Liver (tissue), 8 donors: ENCODE measurements at regions not wholly inside any gene's neighbourhood (a gene's known extent, or its start where the extent isn't known, plus 50 kb on each side); places are given as distances from the start of the nearest gene placed in this dataset.

Experiments used
- DNase-seq: peaks from one replicate; pipeline ENCODE4 v3.0.0-alpha.2; 2017; ENCODE audit warnings: low spot score
- H3K27ac ChIP-seq, 2 donors: one replicate each; pipeline ENCODE4 v1.7.0; 2013; ENCODE audit warnings: inconsistent platforms in 2 of 2, low read length in 2 of 2, control low read depth in 1 of 2, low read depth in 1 of 2, mild to moderate bottlenecking in 1 of 2
- H3K27me3 ChIP-seq, 4 donors: one replicate each; pipeline versions ENCODE4 v1.6.1 to v1.7.0; 2013; ENCODE audit warnings: low read length in 3 of 4, inconsistent platforms in 1 of 4, mild to moderate bottlenecking in 1 of 4, moderate library complexity in 1 of 4; ENCODE audit not compliant: control insufficient read depth in 4 of 4, insufficient read depth in 4 of 4
- H3K36me3 ChIP-seq, 4 donors: one replicate each; pipeline versions ENCODE4 v1.6.1 to v1.7.0; 2013; ENCODE audit warnings: low read length in 3 of 4, mild to moderate bottlenecking in 3 of 4, low read depth in 1 of 4, moderate library complexity in 1 of 4; ENCODE audit not compliant: control insufficient read depth in 4 of 4, insufficient read depth in 3 of 4
- H3K4me1 ChIP-seq, 4 donors: one replicate each; pipeline versions ENCODE4 v1.6.1 to v1.7.0; 2013; ENCODE audit warnings: low read length in 3 of 4, mild to moderate bottlenecking in 3 of 4, moderate library complexity in 1 of 4; ENCODE audit not compliant: control insufficient read depth in 4 of 4, insufficient read depth in 4 of 4
- H3K4me3 ChIP-seq, 3 donors: one replicate each; pipeline versions ENCODE4 v1.6.1 to v1.7.0; 2013; ENCODE audit warnings: low read length in 3 of 3, control low read depth in 1 of 3, low read depth in 1 of 3, mild to moderate bottlenecking in 1 of 3
- H3K9ac ChIP-seq, 2 donors: one replicate each; pipeline ENCODE4 v1.7.0; 2013; ENCODE audit warnings: low read length in 2 of 2, mild to moderate bottlenecking in 2 of 2, moderate library complexity in 2 of 2, control low read depth in 1 of 2, low read depth in 1 of 2
- H3K9me3 ChIP-seq, 4 donors: one replicate each; pipeline versions ENCODE4 v1.6.1 to v1.7.0; 2013; ENCODE audit warnings: low read length in 3 of 4; ENCODE audit not compliant: control insufficient read depth in 4 of 4
- EGR1 ChIP-seq, 2 donors: IDR thresholded peaks; 2 replicates each; pipeline ENCODE4 v1.6.1; 2016 to 2018; ENCODE audit warnings: antibody characterized with exemption in 2 of 2, low read depth in 2 of 2
- FOXA1 ChIP-seq: IDR thresholded peaks from 2 replicates; pipeline ENCODE4 v1.6.1; 2016; ENCODE audit warnings: antibody characterized with exemption
- FOXA2 ChIP-seq: IDR thresholded peaks from 2 replicates; pipeline ENCODE4 v1.6.1; 2016; ENCODE audit warnings: antibody characterized with exemption
- GABPA ChIP-seq, 2 donors: IDR thresholded peaks in 1 of 2; conservative IDR thresholded peaks in 1 of 2; 2 replicates each; pipeline ENCODE4 v1.6.1; 2016; ENCODE audit warnings: antibody characterized with exemption in 2 of 2, mild to moderate bottlenecking in 1 of 2, moderate library complexity in 1 of 2
- HNF4A ChIP-seq, 2 donors: conservative IDR thresholded peaks; 2 replicates each; pipeline ENCODE4 v1.6.1; 2016; ENCODE audit warnings: antibody characterized with exemption in 2 of 2, mild to moderate bottlenecking in 2 of 2
- HNF4G ChIP-seq: IDR thresholded peaks from 2 replicates; pipeline ENCODE4 v1.6.1; 2016; ENCODE audit warnings: antibody characterized with exemption
- JUND ChIP-seq, 2 donors: IDR thresholded peaks; 2 replicates each; pipeline ENCODE4 v1.6.1; 2016; ENCODE audit warnings: antibody characterized with exemption in 2 of 2
- NR2F2 ChIP-seq: IDR thresholded peaks from 2 replicates; pipeline ENCODE4 v1.6.1; 2016; ENCODE audit warnings: antibody characterized with exemption
- RAD21 ChIP-seq, 2 donors: IDR thresholded peaks; 2 replicates each; pipeline ENCODE4 v1.6.1; 2016; ENCODE audit warnings: antibody characterized with exemption in 2 of 2, mild to moderate bottlenecking in 2 of 2
- RXRA ChIP-seq, 2 donors: IDR thresholded peaks; 2 replicates each; pipeline ENCODE4 v1.6.1; 2017 to 2018; ENCODE audit warnings: antibody characterized with exemption in 2 of 2, mild to moderate bottlenecking in 1 of 2
- SP1 ChIP-seq: IDR thresholded peaks from 2 replicates; pipeline ENCODE4 v1.6.1; 2018; ENCODE audit warnings: antibody characterized with exemption, mild to moderate bottlenecking
- TAF1 ChIP-seq: conservative IDR thresholded peaks from 2 replicates; pipeline ENCODE4 v1.6.1; 2016; ENCODE audit warnings: antibody characterized with exemption, mild to moderate bottlenecking
- YY1 ChIP-seq: IDR thresholded peaks from 2 replicates; pipeline ENCODE4 v1.6.1; 2016; ENCODE audit warnings: antibody characterized with exemption, mild to moderate bottlenecking
- WGBS: extraction: QIAGEN DNeasy Blood & Tissue Kit; methylation state at CpG from one replicate; pipeline ENCODE4 v1.1.7; 2013; 5-methylcytosine and 5-hydroxymethylcytosine counted together
- TF ChIP-seq, protein P1 (sequence below): IDR thresholded peaks from 2 replicates; pipeline ENCODE4 v1.6.1; 2016; ENCODE audit warnings: antibody characterized with exemption
- TF ChIP-seq, protein P2 (sequence below): IDR thresholded peaks from 2 replicates; pipeline ENCODE4 v1.6.1; 2016; ENCODE audit warnings: antibody characterized with exemption, mild to moderate bottlenecking
- TF ChIP-seq, protein P3 (sequence below): IDR thresholded peaks from 2 replicates; pipeline ENCODE4 v1.6.1; 2016; ENCODE audit warnings: antibody characterized with exemption
- TF ChIP-seq, protein P4 (sequence below): fragments of 150-350 bp; IDR thresholded peaks from 2 replicates; pipeline ENCODE4 v1.5.1; 2017; ENCODE audit warnings: improper control_type of control experiment, low read depth, low read length; ENCODE audit not compliant: missing input control
- TF ChIP-seq, protein P5 (sequence below): IDR thresholded peaks from 2 replicates; pipeline ENCODE4 v1.6.1; 2016; ENCODE audit warnings: antibody characterized with exemption
- donor health status: healthy.
- donor health status: healthy.
- donor health status: healthy.
- donor health status: healthy.
- donor health status: healthy.

DNA sequence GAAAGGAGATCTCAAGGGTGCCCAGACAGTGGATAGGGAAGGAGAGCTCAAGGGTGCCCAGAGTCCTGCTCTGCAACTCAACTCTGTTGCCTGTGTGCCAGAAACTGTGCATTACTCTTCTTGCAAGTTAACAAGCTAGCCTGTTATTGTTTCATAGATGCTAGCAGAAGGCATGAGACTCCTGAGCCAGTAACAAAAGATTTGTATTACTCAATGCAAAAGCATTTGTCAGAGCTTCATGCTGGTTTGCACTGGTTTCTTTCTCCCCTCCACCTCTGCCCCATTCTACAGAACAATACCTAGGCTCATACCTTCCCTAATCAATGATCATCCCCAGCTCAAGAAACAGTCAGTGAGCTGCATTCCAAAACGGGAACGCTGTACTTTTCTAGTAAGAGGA is 124.5 kb upstream of the NEIL3 start:
- 64% methylated on average over 2 of the region's 2 CpGs for WGBS

DNA sequence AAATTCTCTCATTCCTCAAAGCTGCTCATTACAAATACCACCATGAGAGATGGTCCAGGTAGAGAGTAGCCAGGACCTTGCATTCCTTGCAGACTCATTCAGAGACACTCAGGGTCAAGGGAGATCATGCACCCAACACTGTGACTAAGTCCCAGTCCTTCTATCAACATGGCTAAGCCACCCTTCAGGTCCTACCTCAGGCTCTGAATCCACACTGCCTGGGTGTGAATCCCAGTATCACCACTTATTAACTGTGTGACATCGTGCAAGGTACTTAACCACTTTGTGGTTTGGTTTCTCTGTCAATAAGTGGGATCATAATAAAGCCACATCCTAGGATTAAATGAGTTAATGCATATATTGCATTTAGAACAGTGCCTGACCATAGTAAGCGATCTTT is 124.1 kb upstream of the NEIL3 start:
- no peak for DNase-seq
- Histone ChIP-seq H3K36me3 (no peaks in the 10 kb centered on the region), H3K4me1 (no peaks in the 10 kb centered on the region), H3K27ac (no peak overlapping the region), H3K4me3 (no peak overlapping the region), H3K9ac (no peak overlapping the region), H3K27me3 (peaks cover 0 to 2% (median 0%) of the 10 kb centered on the region in 4 donors), H3K9me3 (no peaks in the 10 kb centered on the region)
- 81% methylated on average over 2 of the region's 2 CpGs for WGBS
- TF ChIP-seq YY1 (no peak), FOXA1 (no peak), SP1 (no peak), JUND (IDR thresholded peaks at IDR 0.05) (no peak), GABPA (IDR thresholded peaks at IDR 0.05 in 1 of 2, conservative IDR thresholded peaks at IDR 0.05 in 1 of 2) (no peak), HNF4G (no peak), HNF4A (conservative IDR thresholded peaks at IDR 0.05) (no peak), FOXA2 (no peak), RAD21 (IDR thresholded peaks at IDR 0.05) (no peak), EGR1 (IDR thresholded peaks at IDR 0.05; ENCODE audit: low read depth in 2 of 2) (no peak), RXRA (IDR thresholded peaks at IDR 0.05) (no peak), NR2F2 (no peak), TAF1 (no peak)
- TF ChIP-seq, protein P1, sequence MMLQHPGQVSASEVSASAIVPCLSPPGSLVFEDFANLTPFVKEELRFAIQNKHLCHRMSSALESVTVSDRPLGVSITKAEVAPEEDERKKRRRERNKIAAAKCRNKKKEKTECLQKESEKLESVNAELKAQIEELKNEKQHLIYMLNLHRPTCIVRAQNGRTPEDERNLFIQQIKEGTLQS: no peak
- TF ChIP-seq, protein P2, sequence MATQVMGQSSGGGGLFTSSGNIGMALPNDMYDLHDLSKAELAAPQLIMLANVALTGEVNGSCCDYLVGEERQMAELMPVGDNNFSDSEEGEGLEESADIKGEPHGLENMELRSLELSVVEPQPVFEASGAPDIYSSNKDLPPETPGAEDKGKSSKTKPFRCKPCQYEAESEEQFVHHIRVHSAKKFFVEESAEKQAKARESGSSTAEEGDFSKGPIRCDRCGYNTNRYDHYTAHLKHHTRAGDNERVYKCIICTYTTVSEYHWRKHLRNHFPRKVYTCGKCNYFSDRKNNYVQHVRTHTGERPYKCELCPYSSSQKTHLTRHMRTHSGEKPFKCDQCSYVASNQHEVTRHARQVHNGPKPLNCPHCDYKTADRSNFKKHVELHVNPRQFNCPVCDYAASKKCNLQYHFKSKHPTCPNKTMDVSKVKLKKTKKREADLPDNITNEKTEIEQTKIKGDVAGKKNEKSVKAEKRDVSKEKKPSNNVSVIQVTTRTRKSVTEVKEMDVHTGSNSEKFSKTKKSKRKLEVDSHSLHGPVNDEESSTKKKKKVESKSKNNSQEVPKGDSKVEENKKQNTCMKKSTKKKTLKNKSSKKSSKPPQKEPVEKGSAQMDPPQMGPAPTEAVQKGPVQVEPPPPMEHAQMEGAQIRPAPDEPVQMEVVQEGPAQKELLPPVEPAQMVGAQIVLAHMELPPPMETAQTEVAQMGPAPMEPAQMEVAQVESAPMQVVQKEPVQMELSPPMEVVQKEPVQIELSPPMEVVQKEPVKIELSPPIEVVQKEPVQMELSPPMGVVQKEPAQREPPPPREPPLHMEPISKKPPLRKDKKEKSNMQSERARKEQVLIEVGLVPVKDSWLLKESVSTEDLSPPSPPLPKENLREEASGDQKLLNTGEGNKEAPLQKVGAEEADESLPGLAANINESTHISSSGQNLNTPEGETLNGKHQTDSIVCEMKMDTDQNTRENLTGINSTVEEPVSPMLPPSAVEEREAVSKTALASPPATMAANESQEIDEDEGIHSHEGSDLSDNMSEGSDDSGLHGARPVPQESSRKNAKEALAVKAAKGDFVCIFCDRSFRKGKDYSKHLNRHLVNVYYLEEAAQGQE: no peak
- TF ChIP-seq, protein P3, sequence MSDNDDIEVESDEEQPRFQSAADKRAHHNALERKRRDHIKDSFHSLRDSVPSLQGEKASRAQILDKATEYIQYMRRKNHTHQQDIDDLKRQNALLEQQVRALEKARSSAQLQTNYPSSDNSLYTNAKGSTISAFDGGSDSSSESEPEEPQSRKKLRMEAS: no peak
- TF ChIP-seq, protein P4, sequence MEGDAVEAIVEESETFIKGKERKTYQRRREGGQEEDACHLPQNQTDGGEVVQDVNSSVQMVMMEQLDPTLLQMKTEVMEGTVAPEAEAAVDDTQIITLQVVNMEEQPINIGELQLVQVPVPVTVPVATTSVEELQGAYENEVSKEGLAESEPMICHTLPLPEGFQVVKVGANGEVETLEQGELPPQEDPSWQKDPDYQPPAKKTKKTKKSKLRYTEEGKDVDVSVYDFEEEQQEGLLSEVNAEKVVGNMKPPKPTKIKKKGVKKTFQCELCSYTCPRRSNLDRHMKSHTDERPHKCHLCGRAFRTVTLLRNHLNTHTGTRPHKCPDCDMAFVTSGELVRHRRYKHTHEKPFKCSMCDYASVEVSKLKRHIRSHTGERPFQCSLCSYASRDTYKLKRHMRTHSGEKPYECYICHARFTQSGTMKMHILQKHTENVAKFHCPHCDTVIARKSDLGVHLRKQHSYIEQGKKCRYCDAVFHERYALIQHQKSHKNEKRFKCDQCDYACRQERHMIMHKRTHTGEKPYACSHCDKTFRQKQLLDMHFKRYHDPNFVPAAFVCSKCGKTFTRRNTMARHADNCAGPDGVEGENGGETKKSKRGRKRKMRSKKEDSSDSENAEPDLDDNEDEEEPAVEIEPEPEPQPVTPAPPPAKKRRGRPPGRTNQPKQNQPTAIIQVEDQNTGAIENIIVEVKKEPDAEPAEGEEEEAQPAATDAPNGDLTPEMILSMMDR: no peak
- TF ChIP-seq, protein P5, sequence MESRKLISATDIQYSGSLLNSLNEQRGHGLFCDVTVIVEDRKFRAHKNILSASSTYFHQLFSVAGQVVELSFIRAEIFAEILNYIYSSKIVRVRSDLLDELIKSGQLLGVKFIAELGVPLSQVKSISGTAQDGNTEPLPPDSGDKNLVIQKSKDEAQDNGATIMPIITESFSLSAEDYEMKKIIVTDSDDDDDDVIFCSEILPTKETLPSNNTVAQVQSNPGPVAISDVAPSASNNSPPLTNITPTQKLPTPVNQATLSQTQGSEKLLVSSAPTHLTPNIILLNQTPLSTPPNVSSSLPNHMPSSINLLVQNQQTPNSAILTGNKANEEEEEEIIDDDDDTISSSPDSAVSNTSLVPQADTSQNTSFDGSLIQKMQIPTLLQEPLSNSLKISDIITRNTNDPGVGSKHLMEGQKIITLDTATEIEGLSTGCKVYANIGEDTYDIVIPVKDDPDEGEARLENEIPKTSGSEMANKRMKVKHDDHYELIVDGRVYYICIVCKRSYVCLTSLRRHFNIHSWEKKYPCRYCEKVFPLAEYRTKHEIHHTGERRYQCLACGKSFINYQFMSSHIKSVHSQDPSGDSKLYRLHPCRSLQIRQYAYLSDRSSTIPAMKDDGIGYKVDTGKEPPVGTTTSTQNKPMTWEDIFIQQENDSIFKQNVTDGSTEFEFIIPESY: no peak

More for the DNA sequence above, 124.5 kb upstream of the NEIL3 start:
- Histone ChIP-seq H3K4me3 (no peak overlapping the region), H3K36me3 (no peaks in the 10 kb centered on the region), H3K4me1 (no peaks in the 10 kb centered on the region), H3K27ac (no peak overlapping the region), H3K27me3 (peaks cover 0 to 2% (median 0%) of the 10 kb centered on the region in 4 donors), H3K9ac (no peak overlapping the region), H3K9me3 (no peaks in the 10 kb centered on the region)
- TF ChIP-seq FOXA1: no peak
- TF ChIP-seq RXRA (IDR thresholded peaks at IDR 0.05): no peak
- no peak for TF ChIP-seq HNF4G
- TF ChIP-seq FOXA2: no peak
- no peak for TF ChIP-seq GABPA (IDR thresholded peaks at IDR 0.05 in 1 of 2, conservative IDR thresholded peaks at IDR 0.05 in 1 of 2)
- TF ChIP-seq, protein P3: no peak
- no peak for DNase-seq
